ENCODE measurements at regions not wholly inside any gene's neighbourhood (a gene's known extent, or its start where the extent isn't known, plus 50 kb on each side); places are given as distances from the start of the nearest gene placed in this dataset.

DNA sequence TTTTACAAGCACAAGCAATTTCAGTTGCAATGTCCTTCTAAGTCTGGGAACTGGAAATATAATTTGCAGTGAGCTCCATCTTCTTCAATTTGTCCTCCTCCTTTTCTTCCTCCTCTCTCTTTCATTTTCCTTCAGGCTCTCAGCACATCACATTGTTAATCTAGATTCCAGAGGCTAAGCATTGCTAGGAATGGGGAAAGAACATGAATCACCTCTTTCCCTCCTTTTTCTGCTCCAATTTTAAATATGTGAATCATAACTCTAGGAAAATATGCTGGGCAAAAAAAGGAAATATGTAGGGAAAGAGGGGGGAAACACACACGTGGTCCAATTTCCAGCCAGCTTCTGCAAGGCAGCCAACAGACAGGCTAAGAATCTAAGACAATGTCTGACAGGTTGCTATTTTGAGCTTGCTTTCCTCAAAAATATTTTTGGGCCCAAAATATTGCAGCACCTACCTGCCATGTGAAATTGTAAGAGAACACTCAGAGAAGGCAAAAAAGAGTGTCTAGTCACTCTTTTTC lies 72.7 kb upstream of the NUPR2 start:
- Histone ChIP-seq H4K5ac (ENCODE audit: insufficient read length, low read depth, low read length) (no peak overlapping the region), H3K56ac (ENCODE audit: insufficient read length, low read depth, low read length) (no peak overlapping the region), H2BK15ac (ENCODE audit: low read depth, low read length) (no peak overlapping the region), H3K9me3 (ENCODE audit: control insufficient read depth, low read depth, low read length) (peaks cover 88% of the 10 kb centered on the region), H3K9ac (ENCODE audit: extremely low read depth, insufficient read length, low read length) (no peak overlapping the region), H3K27ac (ENCODE audit: insufficient read length, low read depth, low read length) (no peak overlapping the region), H2BK5ac (ENCODE audit: insufficient read length, low read length) (no peak overlapping the region), H2AFZ (ENCODE audit: low read length) (no peak overlapping the region), H3K14ac (ENCODE audit: insufficient read depth, low read length) (no peak overlapping the region), H2BK120ac (ENCODE audit: low read depth, low read length, poor library complexity, severe bottlenecking) (no peak overlapping the region), H3T11ph (ENCODE audit: low read length) (no peak overlapping the region), H3K23me2 (ENCODE audit: insufficient read length, low read depth, low read length, poor library complexity, severe bottlenecking) (no peaks in the 10 kb centered on the region), H4K91ac (ENCODE audit: insufficient read length, low read depth, low read length) (no peak overlapping the region), H3K79me1 (ENCODE audit: insufficient read depth, low read depth, low read length, poor library complexity, severe bottlenecking) (no peaks in the 10 kb centered on the region), H4K20me1 (ENCODE audit: control insufficient read depth, insufficient read depth, insufficient read length) (no peaks in the 10 kb centered on the region), H3K4me1 (ENCODE audit: insufficient read depth, low read length) (no peaks in the 10 kb centered on the region), H3K18ac (ENCODE audit: insufficient read length, low read depth, low read length) (no peak overlapping the region), H3K4me2 (ENCODE audit: insufficient read depth, insufficient read length, low read length) (no peak overlapping the region), H4K8ac (replicated peaks; ENCODE audit: insufficient read length, low read depth, low read length) (no peak overlapping the region), H2BK20ac (ENCODE audit: low read depth, low read length, poor library complexity, severe bottlenecking) (no peak overlapping the region), H3K27me3 (ENCODE audit: insufficient read depth, low read length) (no peaks in the 10 kb centered on the region), H2BK12ac (ENCODE audit: insufficient read length, low read depth, low read length) (no peak overlapping the region), H3K4ac (ENCODE audit: low read depth, low read length) (no peak overlapping the region), H3K79me2 (ENCODE audit: insufficient read depth, low read length) (no peaks in the 10 kb centered on the region), H2AK5ac (ENCODE audit: insufficient read length, low read length) (no peak overlapping the region), H3K23ac (ENCODE audit: insufficient read length, low read depth, low read length) (no peak overlapping the region)
- DNase-seq, result no peak
- peaks cover 90 to 92% of the 10 kb centered on the region in 2 experiments for H3K9me3 Mint-ChIP-seq
- TF ChIP-seq, protein P1, sequence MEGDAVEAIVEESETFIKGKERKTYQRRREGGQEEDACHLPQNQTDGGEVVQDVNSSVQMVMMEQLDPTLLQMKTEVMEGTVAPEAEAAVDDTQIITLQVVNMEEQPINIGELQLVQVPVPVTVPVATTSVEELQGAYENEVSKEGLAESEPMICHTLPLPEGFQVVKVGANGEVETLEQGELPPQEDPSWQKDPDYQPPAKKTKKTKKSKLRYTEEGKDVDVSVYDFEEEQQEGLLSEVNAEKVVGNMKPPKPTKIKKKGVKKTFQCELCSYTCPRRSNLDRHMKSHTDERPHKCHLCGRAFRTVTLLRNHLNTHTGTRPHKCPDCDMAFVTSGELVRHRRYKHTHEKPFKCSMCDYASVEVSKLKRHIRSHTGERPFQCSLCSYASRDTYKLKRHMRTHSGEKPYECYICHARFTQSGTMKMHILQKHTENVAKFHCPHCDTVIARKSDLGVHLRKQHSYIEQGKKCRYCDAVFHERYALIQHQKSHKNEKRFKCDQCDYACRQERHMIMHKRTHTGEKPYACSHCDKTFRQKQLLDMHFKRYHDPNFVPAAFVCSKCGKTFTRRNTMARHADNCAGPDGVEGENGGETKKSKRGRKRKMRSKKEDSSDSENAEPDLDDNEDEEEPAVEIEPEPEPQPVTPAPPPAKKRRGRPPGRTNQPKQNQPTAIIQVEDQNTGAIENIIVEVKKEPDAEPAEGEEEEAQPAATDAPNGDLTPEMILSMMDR (conservative IDR thresholded peaks at IDR 0.05), result no peak
- no peaks in the 10 kb centered on the region for H3K4me1 Mint-ChIP-seq
- H3K4me3 Mint-ChIP-seq, result no peak overlapping the region
- peaks cover 5% of the 10 kb centered on the region for H3K27me3 Mint-ChIP-seq (ENCODE audit: low read depth)
- H3K27ac Mint-ChIP-seq, result no peak overlapping the region
- H3K36me3 Mint-ChIP-seq (ENCODE audit: insufficient read depth in 1 of 3, low read depth in 3 of 3), result peaks cover 0 to 40% (median 19%) of the 10 kb centered on the region in 3 experiments; a peak in 5 of 7 replicates
- no CpG with 5 or more reads among the region's 1 CpG for WGBS (ENCODE audit: extremely low coverage, insufficient read length, low lambda C conversion rate)

Measured in H9 (cell line).